Activated B cell treated with CpG ODN at 0.5 μM for 24 hours (primary cell): ENCODE measurements at regions not wholly inside any gene's neighbourhood (a gene's known extent, or its start where the extent isn't known, plus 50 kb on each side); places are given as distances from the start of the nearest gene placed in this dataset.
"Not testable (repeated sequence)": the region's sequence is repeated elsewhere in the genome, so short reads cannot be mapped to it uniquely, and the experiment has no call there.

Experiments
- ATAC-seq: fragments of 200-7000 bp; cut with Tn5 transposase; one replicate; pipeline ENCODE4 v1.10.0; 2021; ENCODE audit warnings: low read depth, mild to moderate bottlenecking, moderate library complexity
- CTCF ChIA-PET: fragments of 350-600 bp; sonication (Branson Sonifier 250); formaldehyde crosslinking; loops from one replicate; lab custom pipeline; 2021; ENCODE audit warnings: antibody characterized with exemption; lab: Charles Lee
- POLR2A ChIA-PET: fragments of 350-600 bp; sonication (Branson Sonifier 250); formaldehyde crosslinking; loops from one replicate; lab custom pipeline; 2021; ENCODE audit warnings: antibody characterized with exemption; lab: Charles Lee
- DNase-seq: peaks from one replicate; pipeline ENCODE4 v3.0.0; 2022
- H3K27ac Mint-ChIP-seq: one replicate; pipeline ENCODE4 v1.8.0; 2020; ENCODE audit warnings: mixed read lengths
- H3K27me3 Mint-ChIP-seq: one replicate; pipeline ENCODE4 v1.8.0; 2021; ENCODE audit warnings: mixed read lengths
- H3K36me3 Mint-ChIP-seq: one replicate; pipeline ENCODE4 v1.8.0; 2021; ENCODE audit warnings: low read depth, mixed read lengths
- H3K4me1 Mint-ChIP-seq: one replicate; pipeline ENCODE4 v1.8.0; 2021; ENCODE audit warnings: mixed read lengths
- H3K4me3 Mint-ChIP-seq: one replicate; pipeline ENCODE4 v1.8.0; 2020; ENCODE audit warnings: mild to moderate bottlenecking, mixed read lengths
- H3K9me3 Mint-ChIP-seq: one replicate; pipeline ENCODE4 v1.8.0; 2020; ENCODE audit warnings: mixed read lengths
- CTCF ChIP-seq: fragments of 200-600 bp; IDR thresholded peaks from one replicate; pipeline ENCODE4 v1.8.0; 2022; ENCODE audit warnings: antibody characterized with exemption, mild to moderate bottlenecking
- intact Hi-C: fragments of 100-400 bp; cut with micrococcal nuclease; formaldehyde crosslinking; loops from one replicate; pipeline ENCODE4 v1.15.1; 2024

- TF ChIP-seq CTCF: no peak
- Mint-ChIP-seq H3K4me3 (no peak overlapping the region), H3K4me1 (no peaks in the 10 kb centered on the region), H3K9me3 (no peaks in the 10 kb centered on the region), H3K36me3 (no peaks in the 10 kb centered on the region), H3K27me3 (no peaks in the 10 kb centered on the region), H3K27ac (no peak overlapping the region)
- intact Hi-C loops: no loop called here
- POLR2A ChIA-PET: no interaction called here
- CTCF ChIA-PET: no interaction called here
- DNase-seq (no peak), ATAC-seq (no peak)
These were observed 607.5 kb upstream of the KLF12 start for GRCh38 chr13:74741732-74742131.

GRCh38 chr13:74732736-74733385, 598.7 kb upstream of the KLF12 start:
- ATAC-seq: no peak
- no peaks in the 10 kb centered on the region for H3K27me3 Mint-ChIP-seq
- H3K4me1 Mint-ChIP-seq: no peaks in the 10 kb centered on the region
- H3K36me3 Mint-ChIP-seq: no peaks in the 10 kb centered on the region
- H3K9me3 Mint-ChIP-seq: no peaks in the 10 kb centered on the region
- H3K27ac Mint-ChIP-seq: no peak overlapping the region
- DNase-seq: no peak
- TF ChIP-seq CTCF: no peak
- no peak overlapping the region for H3K4me3 Mint-ChIP-seq
- ChIA-PET POLR2A (no interaction called here), CTCF (interaction anchor here (1.4 kb wide), 1 partner anchor 17 kb away, joined by 3 read pairs; no protein-coding TSS in a partner anchor)
- intact Hi-C loops: no loop called here

- intact Hi-C loops: no loop called here
- no peaks in the 10 kb centered on the region for H3K9me3 Mint-ChIP-seq
- no peak for TF ChIP-seq CTCF
- no peaks in the 10 kb centered on the region for H3K4me1 Mint-ChIP-seq
- no peaks in the 10 kb centered on the region for H3K27me3 Mint-ChIP-seq
- CTCF ChIA-PET: no interaction called here
- no peak overlapping the region for H3K27ac Mint-ChIP-seq
- POLR2A ChIA-PET: no interaction called here
- no peak overlapping the region for H3K4me3 Mint-ChIP-seq
- ATAC-seq (no peak), DNase-seq (no peak)
- no peaks in the 10 kb centered on the region for H3K36me3 Mint-ChIP-seq
These were observed 597.5 kb upstream of the KLF12 start for GRCh38 chr13:74731731-74732130.

- no peaks in the 10 kb centered on the region for H3K9me3 Mint-ChIP-seq
- ATAC-seq (no peak), DNase-seq (no peak)
- POLR2A ChIA-PET: no interaction called here
- H3K27ac Mint-ChIP-seq: no peak overlapping the region
- no peak for TF ChIP-seq CTCF
- H3K27me3 Mint-ChIP-seq: no peaks in the 10 kb centered on the region
- intact Hi-C loops: no loop called here
- no peaks in the 10 kb centered on the region for H3K4me1 Mint-ChIP-seq
- H3K4me3 Mint-ChIP-seq: no peak overlapping the region
- no peaks in the 10 kb centered on the region for H3K36me3 Mint-ChIP-seq
- CTCF ChIA-PET: no interaction called here
These were observed 596.5 kb upstream of the KLF12 start for GRCh38 chr13:74730556-74731331.

GRCh38 chr13:74726206-74726605, 592.0 kb upstream of the KLF12 start:
- Mint-ChIP-seq H3K9me3 (no peaks in the 10 kb centered on the region), H3K36me3 (no peaks in the 10 kb centered on the region), H3K27me3 (no peaks in the 10 kb centered on the region), H3K4me3 (no peak overlapping the region), H3K27ac (no peak overlapping the region), H3K4me1 (no peaks in the 10 kb centered on the region)
- intact Hi-C loops: no loop called here
- ChIA-PET POLR2A (no interaction called here), CTCF (no interaction called here)
- DNase-seq: no peak
- no peak for TF ChIP-seq CTCF
- ATAC-seq: no peak

- H3K36me3 Mint-ChIP-seq, DNase-seq, ATAC-seq, H3K27ac Mint-ChIP-seq, POLR2A ChIA-PET, H3K27me3 Mint-ChIP-seq, H3K4me1 Mint-ChIP-seq, H3K9me3 Mint-ChIP-seq, intact Hi-C loops, H3K4me3 Mint-ChIP-seq, CTCF ChIA-PET: not testable (repeated sequence)
These were observed 584.1 kb upstream of the KLF12 start for GRCh38 chr13:74718232-74718842.
